ENCODE measurements at regions not wholly inside any gene's neighbourhood (a gene's known extent, or its start where the extent isn't known, plus 50 kb on each side); places are given as distances from the start of the nearest gene placed in this dataset.

DNA sequence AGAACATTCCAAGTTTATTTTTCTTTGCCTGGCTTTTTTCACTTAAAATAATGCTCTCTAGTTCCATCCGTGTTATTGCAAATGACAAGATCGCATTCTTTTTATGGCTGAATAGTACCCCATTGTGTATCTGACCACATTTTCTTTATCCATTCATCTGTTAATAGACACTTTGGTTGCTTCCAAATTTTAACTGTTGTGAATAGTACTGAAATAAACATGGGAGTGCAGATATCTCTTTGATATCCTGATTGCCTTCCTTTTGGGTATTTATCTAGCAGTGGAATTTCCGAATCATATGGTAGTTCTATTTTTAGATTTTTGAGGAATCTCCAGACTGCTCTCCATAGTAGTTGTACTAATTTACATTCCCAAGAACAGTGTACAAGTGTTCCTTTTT, 230.5 kb downstream of the FIGN start:
- no peak overlapping the region for H3K4me3 ChIP-seq (ENCODE audit: low read depth, low read length)
- TF ChIP-seq, protein P1, sequence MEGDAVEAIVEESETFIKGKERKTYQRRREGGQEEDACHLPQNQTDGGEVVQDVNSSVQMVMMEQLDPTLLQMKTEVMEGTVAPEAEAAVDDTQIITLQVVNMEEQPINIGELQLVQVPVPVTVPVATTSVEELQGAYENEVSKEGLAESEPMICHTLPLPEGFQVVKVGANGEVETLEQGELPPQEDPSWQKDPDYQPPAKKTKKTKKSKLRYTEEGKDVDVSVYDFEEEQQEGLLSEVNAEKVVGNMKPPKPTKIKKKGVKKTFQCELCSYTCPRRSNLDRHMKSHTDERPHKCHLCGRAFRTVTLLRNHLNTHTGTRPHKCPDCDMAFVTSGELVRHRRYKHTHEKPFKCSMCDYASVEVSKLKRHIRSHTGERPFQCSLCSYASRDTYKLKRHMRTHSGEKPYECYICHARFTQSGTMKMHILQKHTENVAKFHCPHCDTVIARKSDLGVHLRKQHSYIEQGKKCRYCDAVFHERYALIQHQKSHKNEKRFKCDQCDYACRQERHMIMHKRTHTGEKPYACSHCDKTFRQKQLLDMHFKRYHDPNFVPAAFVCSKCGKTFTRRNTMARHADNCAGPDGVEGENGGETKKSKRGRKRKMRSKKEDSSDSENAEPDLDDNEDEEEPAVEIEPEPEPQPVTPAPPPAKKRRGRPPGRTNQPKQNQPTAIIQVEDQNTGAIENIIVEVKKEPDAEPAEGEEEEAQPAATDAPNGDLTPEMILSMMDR (IDR thresholded peaks at IDR 0.05; ENCODE audit: control insufficient read depth, extremely low read depth, insufficient read depth), result no peak
- no peak for DNase-seq (ENCODE audit: low read depth)

DNA sequence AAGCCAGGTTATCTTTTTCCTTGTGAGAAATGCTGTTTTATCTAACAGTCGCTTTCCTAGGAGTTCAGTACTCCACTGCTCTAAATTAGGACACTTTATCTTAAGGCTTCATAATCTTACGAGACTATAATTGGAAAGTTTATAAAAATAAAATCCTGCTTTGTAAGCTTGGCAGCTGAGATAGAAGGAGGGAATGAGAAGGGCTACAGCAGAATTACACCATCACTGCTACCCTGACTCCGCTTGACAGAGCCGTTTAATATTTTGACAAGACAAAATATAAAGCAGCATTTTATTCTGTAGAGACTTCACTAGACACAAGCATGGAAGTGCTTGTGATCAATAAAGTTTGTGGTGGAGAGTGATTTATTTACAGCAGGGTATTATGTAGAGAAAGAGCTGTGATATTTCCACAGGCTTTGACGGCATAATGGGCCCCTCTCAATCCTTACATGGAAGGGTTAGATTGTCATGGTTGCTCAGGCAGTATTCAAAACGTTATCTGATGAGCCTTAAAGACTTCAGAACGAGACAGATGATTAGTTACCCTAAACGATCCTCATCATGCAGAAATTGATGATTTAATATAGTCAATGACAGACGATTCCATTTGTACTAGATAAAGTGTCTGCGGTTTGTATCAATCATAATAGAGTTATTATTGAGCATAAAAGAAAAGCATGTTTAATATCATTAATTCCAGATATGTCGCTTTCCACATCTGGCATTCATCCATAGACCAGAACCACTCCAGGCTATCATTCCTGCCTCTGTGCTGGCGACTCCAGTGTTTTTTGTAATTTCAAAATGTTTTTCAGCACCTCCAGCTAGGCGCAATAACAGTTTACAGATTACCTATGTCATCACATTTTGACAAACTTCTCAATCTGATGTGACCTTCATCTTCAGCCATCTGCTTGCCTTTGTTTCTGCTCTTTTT, 242.2 kb downstream of the FIGN start:
- TF ChIP-seq, protein P1 (IDR thresholded peaks at IDR 0.05; ENCODE audit: control insufficient read depth, extremely low read depth, insufficient read depth), result no peak
- no peak overlapping the region for H3K4me3 ChIP-seq (ENCODE audit: low read depth, low read length)
- no peak for DNase-seq (ENCODE audit: low read depth)

DNA sequence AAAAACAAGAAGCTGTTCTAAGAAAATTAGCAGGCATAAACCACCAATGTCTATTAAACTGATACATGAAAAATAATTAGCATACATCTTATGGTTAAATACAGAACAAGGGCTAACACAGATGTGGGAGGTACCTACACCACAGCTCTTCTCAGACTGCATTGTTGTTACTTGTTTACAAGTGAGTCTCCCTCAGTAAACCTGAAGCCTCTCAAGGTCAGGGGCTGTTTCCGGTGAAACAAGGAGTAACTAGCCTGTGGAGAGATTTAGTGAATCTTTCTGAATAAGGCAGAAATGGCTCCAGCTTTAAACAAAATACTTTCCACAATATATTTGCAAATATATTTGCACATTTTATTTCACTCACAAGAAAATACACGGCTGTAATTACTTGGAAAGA, 244.0 kb downstream of the FIGN start:
- TF ChIP-seq, protein P1 (IDR thresholded peaks at IDR 0.05; ENCODE audit: control insufficient read depth, extremely low read depth, insufficient read depth), result no peak
- H3K4me3 ChIP-seq (ENCODE audit: low read depth, low read length), result no peak overlapping the region
- DNase-seq (ENCODE audit: low read depth), result no peak

DNA sequence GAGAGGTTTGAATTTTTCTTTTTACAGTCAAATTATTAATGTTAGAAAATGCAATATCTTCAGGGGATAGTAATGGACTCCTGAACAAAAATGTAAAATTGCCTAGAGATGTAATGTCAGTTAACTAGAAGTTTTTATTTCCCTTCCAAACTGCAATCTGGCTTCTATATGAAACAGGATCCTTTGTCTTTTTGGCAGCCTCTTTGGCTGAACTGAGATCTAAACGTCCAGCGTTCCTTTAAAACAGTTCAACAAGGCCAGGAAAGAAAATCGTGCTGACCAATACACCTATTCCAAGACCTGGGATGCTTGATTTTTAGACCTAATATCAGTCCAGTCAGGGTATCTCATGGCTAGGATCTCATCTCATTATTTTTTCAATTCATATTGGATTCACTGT, 245.5 kb downstream of the FIGN start:
- no peak overlapping the region for H3K4me3 ChIP-seq (ENCODE audit: low read depth, low read length)
- TF ChIP-seq, protein P1 (IDR thresholded peaks at IDR 0.05; ENCODE audit: control insufficient read depth, extremely low read depth, insufficient read depth), result no peak
- no peak for DNase-seq (ENCODE audit: low read depth)

DNA sequence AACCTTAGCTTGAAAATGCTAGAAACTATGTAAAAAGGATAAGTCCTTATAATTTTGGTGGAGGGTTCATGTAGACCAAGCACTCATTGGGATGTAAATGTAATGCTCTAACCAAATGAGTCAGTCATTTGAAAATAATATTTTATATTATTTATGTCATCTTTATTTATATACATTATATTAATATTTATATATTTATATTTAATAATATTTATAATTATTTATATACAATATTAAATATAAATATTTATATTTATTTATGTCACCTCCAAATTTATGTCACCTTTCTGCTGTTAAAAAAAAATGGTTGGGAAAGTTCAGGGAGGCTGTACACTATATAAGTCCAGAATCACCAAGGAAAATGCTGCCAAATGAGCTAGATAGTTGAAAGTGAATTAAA, 254.3 kb downstream of the FIGN start:
- TF ChIP-seq, protein P1 (IDR thresholded peaks at IDR 0.05; ENCODE audit: control insufficient read depth, extremely low read depth, insufficient read depth), result no peak
- no peak for DNase-seq (ENCODE audit: low read depth)
- H3K4me3 ChIP-seq (ENCODE audit: low read depth, low read length), result no peak overlapping the region

DNA sequence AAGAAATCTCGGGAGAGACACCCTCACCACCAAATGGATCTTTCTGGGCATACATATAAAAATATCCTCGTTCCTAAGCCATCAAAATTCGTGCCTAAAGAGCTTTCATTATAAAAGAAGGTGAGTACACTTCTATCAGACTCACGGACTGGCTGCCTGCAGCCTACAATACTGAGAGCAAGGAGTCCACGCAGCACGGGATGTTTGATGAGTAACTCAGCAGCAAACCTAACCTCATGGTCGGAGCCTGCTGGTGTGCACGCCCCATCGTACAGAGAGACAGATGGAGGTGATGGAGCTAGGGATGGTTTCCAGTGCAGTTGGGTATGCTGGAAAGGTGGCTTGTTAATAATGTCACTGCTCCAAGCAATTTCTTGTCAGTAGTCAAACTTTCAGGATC, 256.2 kb downstream of the FIGN start:
- DNase-seq (ENCODE audit: low read depth), result no peak
- H3K4me3 ChIP-seq (ENCODE audit: low read depth, low read length), result no peak overlapping the region

More for the DNA sequence above, 256.2 kb downstream of the FIGN start:
- TF ChIP-seq, protein P1 (IDR thresholded peaks at IDR 0.05; ENCODE audit: control insufficient read depth, extremely low read depth, insufficient read depth), result no peak
